Peyer's patch (tissue), 4 donors: ENCODE measurements at regions not wholly inside any gene's neighbourhood (a gene's known extent, or its start where the extent isn't known, plus 50 kb on each side); places are given as distances from the start of the nearest gene placed in this dataset.

ENCODE experiments used
- CTCF ChIP-seq, 6 experiments: fragments of 450-650 bp in 4 of 6; fragments of 200-600 bp in 2 of 6; sonication (generic) in 1 of 6; IDR thresholded peaks; one replicate each; pipeline ENCODE4 v1.5.1; 2017 to 2019; ENCODE audit warnings: antibody characterized with exemption in 6 of 6, mild to moderate bottlenecking in 3 of 6, moderate library complexity in 1 of 6
- POLR2A ChIP-seq, 2 donors: fragments of 450-650 bp; IDR thresholded peaks; one replicate each; pipeline ENCODE4 v1.5.1; 2017; ENCODE audit warnings: antibody characterized with exemption in 2 of 2, mild to moderate bottlenecking in 2 of 2, moderate library complexity in 2 of 2

- TF ChIP-seq CTCF (IDR thresholded peaks at IDR 0.05), result no peak
- TF ChIP-seq POLR2A (IDR thresholded peaks at IDR 0.05), result no peak
These were observed 417.0 kb downstream of the SLC4A3 start for GRCh38 chr2:220044383-220044782.
